SK-N-SH (cell line): ENCODE measurements at regions not wholly inside any gene's neighbourhood (a gene's known extent, or its start where the extent isn't known, plus 50 kb on each side); places are given as distances from the start of the nearest gene placed in this dataset.
"Not testable (repeated sequence)": the region's sequence is repeated elsewhere in the genome, so short reads cannot be mapped to it uniquely, and the experiment has no call there.

Source experiments
- FOXJ3 ChIP-seq: sonication (generic); formaldehyde crosslinking; IDR thresholded peaks from 2 replicates; pipeline ENCODE4 v1.5.1; 2020; ENCODE audit warnings: mild to moderate bottlenecking, missing genetic modification reagents
- GABPA ChIP-seq: IDR thresholded peaks from 2 replicates; pipeline ENCODE4 v1.4.0; 2012; ENCODE audit warnings: low read depth, mild to moderate bottlenecking
- MXI1 ChIP-seq: IDR thresholded peaks from 2 replicates; pipeline ENCODE4 v1.6.1; 2012; ENCODE audit warnings: mild to moderate bottlenecking, low read depth, low read length, improper control_type of control experiment
- POLR2AphosphoS5 ChIP-seq: IDR thresholded peaks from 2 replicates; pipeline ENCODE4 v1.6.1; 2012; ENCODE audit warnings: low read depth, low read length
- ZBTB33 ChIP-seq: IDR thresholded peaks from 2 replicates; pipeline ENCODE4 v1.4.0; 2012; ENCODE audit warnings: low read depth, borderline replicate concordance
- TF ChIP-seq, protein P1 (sequence below): fragments of 200-600 bp; sonication (generic); IDR thresholded peaks from 2 replicates; pipeline ENCODE4 v1.6.1; 2017; ENCODE audit warnings: antibody characterized with exemption, mild to moderate bottlenecking, moderate library complexity

GRCh38 chr17:37858391-37858790, 65.8 kb upstream of the TBC1D3K start:
- TF ChIP-seq, protein P1, sequence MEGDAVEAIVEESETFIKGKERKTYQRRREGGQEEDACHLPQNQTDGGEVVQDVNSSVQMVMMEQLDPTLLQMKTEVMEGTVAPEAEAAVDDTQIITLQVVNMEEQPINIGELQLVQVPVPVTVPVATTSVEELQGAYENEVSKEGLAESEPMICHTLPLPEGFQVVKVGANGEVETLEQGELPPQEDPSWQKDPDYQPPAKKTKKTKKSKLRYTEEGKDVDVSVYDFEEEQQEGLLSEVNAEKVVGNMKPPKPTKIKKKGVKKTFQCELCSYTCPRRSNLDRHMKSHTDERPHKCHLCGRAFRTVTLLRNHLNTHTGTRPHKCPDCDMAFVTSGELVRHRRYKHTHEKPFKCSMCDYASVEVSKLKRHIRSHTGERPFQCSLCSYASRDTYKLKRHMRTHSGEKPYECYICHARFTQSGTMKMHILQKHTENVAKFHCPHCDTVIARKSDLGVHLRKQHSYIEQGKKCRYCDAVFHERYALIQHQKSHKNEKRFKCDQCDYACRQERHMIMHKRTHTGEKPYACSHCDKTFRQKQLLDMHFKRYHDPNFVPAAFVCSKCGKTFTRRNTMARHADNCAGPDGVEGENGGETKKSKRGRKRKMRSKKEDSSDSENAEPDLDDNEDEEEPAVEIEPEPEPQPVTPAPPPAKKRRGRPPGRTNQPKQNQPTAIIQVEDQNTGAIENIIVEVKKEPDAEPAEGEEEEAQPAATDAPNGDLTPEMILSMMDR = not testable (repeated sequence)
- not testable (repeated sequence) for TF ChIP-seq FOXJ3 (CRISPR knock-in tag); GABPA; POLR2AphosphoS5; MXI1; ZBTB33
